Mesothelial cell of epicardium (in vitro differentiated cells): ENCODE measurements at regions not wholly inside any gene's neighbourhood (a gene's known extent, or its start where the extent isn't known, plus 50 kb on each side); places are given as distances from the start of the nearest gene placed in this dataset.

Experiments
- DNase-seq, 2 experiments: peaks; one replicate each; pipeline ENCODE4 v3.0.0; 2021; ENCODE audit warnings: low spot score in 2 of 2; ENCODE audit not compliant: unreplicated experiment in 2 of 2
- H3K27ac Mint-ChIP-seq: 2 replicates; pipeline ENCODE4 v1.8.0; 2021; ENCODE audit warnings: mixed read lengths
- H3K27me3 Mint-ChIP-seq: 2 replicates; pipeline ENCODE4 v1.8.0; 2021; ENCODE audit warnings: low read depth, mixed read lengths
- H3K36me3 Mint-ChIP-seq: 2 replicates; pipeline ENCODE4 v1.8.0; 2021; ENCODE audit warnings: mixed read lengths
- H3K4me1 Mint-ChIP-seq: 2 replicates; pipeline ENCODE4 v1.8.0; 2021; ENCODE audit warnings: mixed read lengths
- H3K4me3 Mint-ChIP-seq: 2 replicates; pipeline ENCODE4 v1.8.0; 2021; ENCODE audit warnings: mild to moderate bottlenecking, moderate library complexity, mixed read lengths
- H3K9me3 Mint-ChIP-seq: 2 replicates; pipeline ENCODE4 v1.8.0; 2021; ENCODE audit warnings: mixed read lengths
- CTCF ChIP-seq: fragments of 200-600 bp; sonication (generic); IDR thresholded peaks from one replicate; pipeline ENCODE4 v1.5.0; 2021; ENCODE audit warnings: antibody characterized with exemption; ENCODE audit not compliant: unreplicated experiment

- Mint-ChIP-seq H3K4me3 (no peak overlapping the region), H3K4me1 (peaks cover 22% of the 10 kb centered on the region), H3K27me3 (peaks cover 9% of the 10 kb centered on the region), H3K36me3 (no peaks in the 10 kb centered on the region), H3K27ac (no peak overlapping the region), H3K9me3 (no peaks in the 10 kb centered on the region)
- TF ChIP-seq CTCF = no peak
- no peak for DNase-seq
Measured at GRCh38 chr10:44009891-44010632, 361.4 kb upstream of the ZNF32 start.

GRCh38 chr10:44008917-44009709, 360.4 kb upstream of the ZNF32 start:
- DNase-seq = no peak
- H3K4me3 Mint-ChIP-seq = no peak overlapping the region
- H3K27ac Mint-ChIP-seq = no peak overlapping the region
- H3K36me3 Mint-ChIP-seq = no peaks in the 10 kb centered on the region
- peaks cover 22% of the 10 kb centered on the region for H3K4me1 Mint-ChIP-seq
- no peaks in the 10 kb centered on the region for H3K9me3 Mint-ChIP-seq
- H3K27me3 Mint-ChIP-seq = peaks cover 7% of the 10 kb centered on the region
- no peak for TF ChIP-seq CTCF

GRCh38 chr10:44008270-44008916, 359.7 kb upstream of the ZNF32 start:
- Mint-ChIP-seq H3K9me3 (no peaks in the 10 kb centered on the region), H3K27me3 (peaks cover 5% of the 10 kb centered on the region), H3K27ac (no peak overlapping the region), H3K4me3 (no peak overlapping the region), H3K4me1 (peaks cover 22% of the 10 kb centered on the region), H3K36me3 (no peaks in the 10 kb centered on the region)
- DNase-seq = no peak
- no peak for TF ChIP-seq CTCF

GRCh38 chr10:44006771-44007170, 358.1 kb upstream of the ZNF32 start:
- DNase-seq = no peak

GRCh38 chr10:44005788-44006099, 357.1 kb upstream of the ZNF32 start:
- no peak for DNase-seq
- H3K4me3 Mint-ChIP-seq = no peak overlapping the region
- H3K27me3 Mint-ChIP-seq = peaks cover 5% of the 10 kb centered on the region
- no peak for TF ChIP-seq CTCF
- H3K4me1 Mint-ChIP-seq = peaks cover 11% of the 10 kb centered on the region
- H3K9me3 Mint-ChIP-seq = no peaks in the 10 kb centered on the region
- no peak overlapping the region for H3K27ac Mint-ChIP-seq
- H3K36me3 Mint-ChIP-seq = no peaks in the 10 kb centered on the region

More at GRCh38 chr10:44006771-44007170, 358.1 kb upstream of the ZNF32 start:
- no peaks in the 10 kb centered on the region for H3K36me3 Mint-ChIP-seq
- TF ChIP-seq CTCF = no peak
- H3K27me3 Mint-ChIP-seq = peaks cover 5% of the 10 kb centered on the region
- H3K9me3 Mint-ChIP-seq = no peaks in the 10 kb centered on the region
- no peak overlapping the region for H3K27ac Mint-ChIP-seq
- no peak overlapping the region for H3K4me3 Mint-ChIP-seq
- H3K4me1 Mint-ChIP-seq = peaks cover 16% of the 10 kb centered on the region
